HG02798 (cell line): ENCODE measurements at regions not wholly inside any gene's neighbourhood (a gene's known extent, or its start where the extent isn't known, plus 50 kb on each side); places are given as distances from the start of the nearest gene placed in this dataset.
"Not testable (repeated sequence)": the region's sequence is repeated elsewhere in the genome, so short reads cannot be mapped to it uniquely, and the experiment has no call there.

Experiments used
- ATAC-seq: cut with Tn5 transposase; IDR thresholded peaks from one replicate; pipeline ENCODE4 v1.9.1; 2021; ENCODE audit warnings: mild to moderate bottlenecking; ENCODE audit not compliant: unreplicated experiment, poor library complexity

DNA sequence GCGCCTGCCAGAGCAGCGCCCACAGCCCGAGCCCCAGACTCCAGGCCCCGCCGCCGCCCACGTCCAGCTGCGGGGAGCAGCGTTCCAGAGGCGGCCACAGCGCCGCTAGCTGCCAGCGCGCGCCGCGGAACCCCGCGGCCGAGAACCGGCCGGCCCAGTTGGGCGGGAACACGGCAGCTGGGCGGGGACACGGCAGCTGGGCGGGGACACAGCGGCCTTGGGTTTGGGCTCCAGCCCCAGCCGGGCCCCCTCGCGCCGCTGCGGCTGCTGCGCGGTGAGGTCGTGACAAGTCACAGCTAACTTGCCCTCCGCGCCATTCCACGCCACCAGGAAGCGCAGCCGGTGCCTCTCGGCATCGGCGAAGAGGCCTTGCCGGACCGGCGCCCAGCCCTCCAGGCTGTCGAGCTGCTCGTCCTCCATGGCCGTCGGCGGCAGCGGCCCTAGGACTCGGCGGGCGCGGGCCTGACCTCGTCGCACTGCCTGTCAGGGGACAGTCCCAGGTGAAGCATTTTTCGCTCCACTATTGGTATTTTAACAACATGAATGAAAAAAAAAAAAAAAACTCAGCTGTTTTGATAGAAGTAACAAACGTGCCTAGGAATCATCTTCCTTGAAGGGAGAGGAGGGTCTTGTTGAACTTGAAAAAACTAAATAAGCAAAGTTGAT is 56.6 kb upstream of the GOLGA8N start:
- ATAC-seq: peak; percentile 98

DNA sequence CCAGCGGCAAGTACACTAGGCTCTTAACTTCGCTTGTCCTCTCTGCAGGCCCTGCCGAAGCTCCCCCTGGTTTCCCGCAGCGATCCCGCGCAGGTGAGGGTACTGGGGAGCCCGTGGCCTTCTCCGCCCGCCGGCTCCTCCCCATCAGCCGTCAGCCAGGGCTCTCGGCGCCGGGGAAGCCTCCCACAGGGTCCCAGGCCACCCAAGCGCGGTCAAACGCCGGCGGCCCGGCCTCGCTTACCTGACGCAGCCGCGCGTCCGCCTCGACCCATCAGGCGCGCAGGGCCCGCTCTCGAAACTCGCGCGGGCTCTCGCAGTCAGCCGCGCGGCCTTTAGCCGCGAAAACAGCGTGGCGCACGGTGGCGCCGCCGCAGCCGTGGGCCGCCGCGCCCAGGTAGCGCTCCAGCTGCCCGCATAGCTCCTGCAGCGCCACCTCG is 57.2 kb upstream of the GOLGA8N start:
- peak; percentile 50 for ATAC-seq

DNA sequence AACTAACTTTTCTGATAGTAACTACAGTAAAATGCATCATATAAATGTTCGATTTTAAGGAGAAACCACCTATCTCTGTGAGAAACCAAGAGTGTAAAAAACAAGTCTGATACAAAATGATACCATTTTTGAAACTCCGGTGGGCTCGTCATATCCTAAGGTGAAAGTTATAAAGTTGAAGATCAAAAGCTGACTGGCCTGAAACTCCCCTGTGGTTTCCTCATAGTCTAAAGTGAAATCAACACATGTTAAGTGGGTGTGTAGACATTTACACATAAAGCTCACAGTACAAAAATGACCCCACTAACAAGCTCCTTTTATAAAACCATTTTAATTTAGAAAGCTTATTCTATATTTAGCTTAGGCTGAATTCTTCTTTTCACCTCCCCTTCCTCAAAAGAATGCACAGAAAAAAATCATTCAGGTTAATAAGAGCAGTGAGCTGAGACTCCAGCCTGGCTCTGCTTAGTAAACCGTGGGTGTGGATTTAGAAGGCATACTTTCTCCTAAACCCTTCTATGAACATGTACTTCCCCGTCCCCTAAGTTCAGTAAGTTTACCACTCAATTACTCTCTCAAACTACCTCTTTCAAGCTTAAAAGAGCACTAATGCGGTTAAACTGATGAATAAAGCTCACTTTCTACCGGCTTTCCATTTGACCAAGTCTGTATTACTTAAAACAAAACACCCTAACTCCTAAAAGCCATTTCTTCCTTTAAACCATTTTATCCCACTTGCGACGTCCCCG is 57.9 kb upstream of the GOLGA8N start:
- ATAC-seq: not testable (repeated sequence)

DNA sequence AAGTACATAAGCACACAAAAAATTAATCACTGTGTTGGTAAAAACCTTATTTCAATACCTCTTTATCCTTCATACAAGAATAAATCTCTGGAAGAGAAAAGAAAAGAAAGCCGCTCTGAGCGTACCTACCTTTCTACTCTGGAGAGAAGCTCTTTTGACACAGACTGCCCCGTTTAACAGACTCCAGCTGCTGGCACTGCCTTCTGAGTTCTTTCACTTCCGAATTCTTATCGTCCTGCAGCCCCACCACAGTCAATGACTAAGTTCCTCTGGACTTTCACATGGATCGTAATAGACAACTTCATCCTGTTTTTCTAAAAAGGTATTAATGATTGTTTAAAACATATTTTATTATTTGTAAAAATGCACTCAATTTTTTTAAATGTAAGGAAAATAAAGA is 67.5 kb upstream of the GOLGA8O start:
- ATAC-seq: not testable (repeated sequence)

DNA sequence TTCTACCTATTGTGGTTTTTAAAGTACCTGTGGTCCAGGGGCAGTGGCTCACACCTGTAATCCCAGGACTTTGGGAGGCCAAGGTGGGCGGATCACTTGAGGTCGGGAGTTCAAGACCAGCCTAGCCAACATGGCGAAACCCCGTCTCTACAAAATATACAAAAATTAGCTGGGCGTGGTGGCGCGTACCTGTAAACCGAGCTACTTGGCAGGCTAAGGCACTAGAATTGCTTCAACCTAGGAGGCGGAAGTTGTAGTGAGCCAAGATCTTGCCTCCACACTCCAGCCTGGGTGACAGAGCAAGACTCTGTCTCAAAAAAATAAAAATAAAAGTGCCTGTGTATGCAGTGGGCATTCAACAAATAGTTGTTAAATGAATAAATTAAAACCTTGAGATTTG is 67.0 kb upstream of the GOLGA8O start:
- ATAC-seq: not testable (repeated sequence)

DNA sequence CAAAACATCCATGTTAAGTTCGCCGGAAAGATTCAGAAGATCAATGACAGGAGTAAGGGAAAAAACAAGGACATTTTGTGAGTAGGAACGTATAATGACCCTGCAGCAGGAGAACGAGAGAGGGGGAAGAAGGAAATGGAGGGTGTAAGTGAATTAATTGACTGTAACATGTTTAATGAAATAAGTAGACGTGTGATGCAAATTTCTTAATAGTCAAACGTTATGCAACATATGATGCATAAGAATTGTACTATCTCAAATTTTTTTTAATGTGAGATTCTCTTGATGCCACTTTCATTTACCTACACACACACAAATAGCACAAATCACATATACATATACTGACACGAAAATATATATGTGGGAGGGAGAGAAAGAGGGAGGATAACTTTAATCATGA is 63.5 kb upstream of the GOLGA8O start:
- not testable (repeated sequence) for ATAC-seq

DNA sequence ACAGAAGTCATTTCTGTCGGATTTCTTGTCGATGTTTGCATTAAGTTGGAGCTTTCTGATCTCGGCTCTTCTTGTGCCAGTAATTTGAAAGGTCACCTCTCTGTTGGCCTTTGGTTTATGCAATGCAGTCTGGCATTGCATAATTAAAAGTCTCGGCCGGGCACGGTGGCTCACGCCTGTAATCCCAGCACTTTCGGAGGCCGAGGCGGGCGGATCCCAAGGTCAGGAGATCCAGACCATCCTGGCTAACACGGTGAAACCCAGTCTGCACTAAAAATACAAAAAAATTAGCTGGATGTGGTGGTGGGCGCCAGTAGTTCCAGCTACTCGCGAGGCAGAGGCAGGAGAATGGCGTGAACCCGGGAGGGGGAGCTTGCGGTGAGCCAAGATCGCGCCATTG is 62.6 kb upstream of the GOLGA8O start:
- ATAC-seq: not testable (repeated sequence)

DNA sequence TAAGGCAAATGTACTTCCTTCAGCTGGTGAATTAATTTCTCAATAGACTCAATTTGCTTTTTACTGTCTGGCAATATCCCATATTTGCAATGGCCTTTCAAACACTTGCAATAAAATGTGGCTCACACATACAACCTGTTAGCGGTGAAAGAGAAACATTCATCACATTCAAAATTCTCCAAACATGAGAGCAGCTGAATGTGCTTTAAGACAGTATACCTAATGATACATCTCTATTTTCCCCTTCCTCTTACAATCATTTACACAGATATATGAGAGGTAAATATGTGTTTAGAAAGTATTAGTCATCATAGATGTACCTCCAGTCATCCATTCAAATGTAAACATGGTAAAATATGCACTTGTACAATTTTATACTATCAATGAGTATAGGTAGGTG is 61.5 kb upstream of the GOLGA8O start:
- not testable (repeated sequence) for ATAC-seq

DNA sequence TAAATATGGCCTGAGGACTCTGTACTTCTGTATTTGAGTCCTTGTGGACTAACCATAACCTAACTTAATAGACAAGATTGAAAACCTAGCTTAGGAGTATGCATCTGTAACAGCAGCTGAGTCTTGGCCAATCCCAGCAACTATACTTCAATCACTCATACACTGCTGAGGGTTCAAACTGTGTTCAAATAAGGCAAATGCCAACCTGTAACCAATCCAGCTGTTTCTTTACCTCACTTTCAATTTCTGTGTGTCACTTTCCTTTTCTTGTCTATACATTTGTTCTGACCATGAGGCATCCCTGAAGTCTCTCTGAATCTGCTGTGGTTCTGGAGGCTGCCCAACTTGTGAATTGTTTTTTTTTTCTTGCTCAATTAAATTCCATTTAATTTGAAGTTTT is 57.9 kb upstream of the GOLGA8O start:
- not testable (repeated sequence) for ATAC-seq

DNA sequence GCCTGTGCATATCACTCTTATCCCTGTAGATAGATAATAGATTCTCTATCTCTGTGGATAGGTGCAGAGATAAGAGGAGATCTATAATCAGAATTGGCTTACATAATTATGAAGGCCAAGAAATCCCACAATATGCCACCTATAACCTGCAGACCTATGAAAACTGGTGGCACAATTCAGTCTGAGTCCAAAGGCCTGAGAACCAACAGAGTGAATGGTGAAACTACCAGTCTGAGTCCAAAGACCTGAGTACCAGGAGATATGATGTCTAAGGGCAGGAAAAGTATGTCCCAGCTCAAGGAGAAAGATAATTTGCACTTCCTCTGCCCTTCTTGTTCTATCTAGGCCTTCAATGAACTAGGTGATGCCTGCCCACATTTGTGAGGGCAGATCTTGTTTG is 54.6 kb upstream of the GOLGA8O start:
- ATAC-seq: not testable (repeated sequence)

DNA sequence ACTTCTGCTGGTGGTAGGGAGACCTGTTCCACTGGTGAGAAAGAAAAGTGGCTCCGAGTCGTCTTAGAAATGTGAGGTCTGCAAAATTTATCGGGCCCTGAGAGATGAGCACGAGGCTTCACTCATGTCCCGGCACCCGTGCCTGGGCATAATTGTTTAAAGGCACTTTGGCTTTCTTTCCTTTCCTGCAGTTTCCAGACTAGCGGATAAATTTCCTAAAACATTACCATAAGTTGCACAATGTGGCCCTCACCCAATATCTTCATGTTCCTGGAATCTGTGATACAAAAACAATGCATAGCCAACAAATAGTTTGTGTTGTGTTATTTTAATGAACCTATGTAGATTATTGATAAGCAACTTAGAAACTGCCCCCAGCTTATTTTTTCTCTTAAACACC is 52.6 kb upstream of the GOLGA8O start:
- ATAC-seq: not testable (repeated sequence)

DNA sequence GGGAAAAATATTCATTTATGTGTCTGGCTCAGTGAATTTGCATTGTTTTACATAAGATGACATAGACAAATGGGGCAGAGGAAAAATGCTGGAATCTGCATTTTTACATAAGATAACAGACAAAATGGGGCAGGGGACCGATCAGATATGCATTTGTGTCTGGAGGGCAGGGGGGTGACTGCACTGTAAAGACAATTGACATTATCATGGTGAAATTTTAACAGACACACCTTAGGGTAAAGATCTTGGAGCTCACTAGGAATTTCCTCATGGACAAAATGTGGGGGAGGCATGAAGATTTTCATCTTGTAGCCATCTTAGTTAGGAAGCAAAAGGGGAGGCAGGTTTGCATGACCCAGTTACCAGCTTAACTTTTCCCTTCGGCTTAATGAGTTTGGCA is 51.4 kb upstream of the GOLGA8O start:
- ATAC-seq: not testable (repeated sequence)

DNA sequence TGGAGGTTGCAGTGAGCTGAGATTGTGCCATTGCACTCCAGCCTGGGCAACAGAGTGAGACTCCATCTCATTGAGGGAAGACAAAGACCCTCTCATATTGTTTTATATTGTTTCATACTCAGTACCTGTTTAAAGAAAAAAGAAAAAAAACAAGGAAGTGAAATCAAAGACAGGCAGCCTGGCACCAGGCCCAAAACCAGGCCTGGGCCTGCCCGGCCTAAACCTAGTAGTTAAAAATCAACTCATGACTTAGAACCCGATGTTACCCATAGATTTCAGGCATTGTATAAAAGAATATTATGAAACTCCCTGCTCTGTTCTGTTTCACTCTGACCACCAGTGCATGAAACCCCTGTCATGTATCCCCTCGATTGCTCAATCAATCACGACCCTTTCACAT is 50.2 kb upstream of the GOLGA8O start:
- not testable (repeated sequence) for ATAC-seq
